ENCODE measurements at regions not wholly inside any gene's neighbourhood (a gene's known extent, or its start where the extent isn't known, plus 50 kb on each side); places are given as distances from the start of the nearest gene placed in this dataset.
A peak's percentile ranks its signal among the peaks of the same experiment; 100 is the strongest.

DNA sequence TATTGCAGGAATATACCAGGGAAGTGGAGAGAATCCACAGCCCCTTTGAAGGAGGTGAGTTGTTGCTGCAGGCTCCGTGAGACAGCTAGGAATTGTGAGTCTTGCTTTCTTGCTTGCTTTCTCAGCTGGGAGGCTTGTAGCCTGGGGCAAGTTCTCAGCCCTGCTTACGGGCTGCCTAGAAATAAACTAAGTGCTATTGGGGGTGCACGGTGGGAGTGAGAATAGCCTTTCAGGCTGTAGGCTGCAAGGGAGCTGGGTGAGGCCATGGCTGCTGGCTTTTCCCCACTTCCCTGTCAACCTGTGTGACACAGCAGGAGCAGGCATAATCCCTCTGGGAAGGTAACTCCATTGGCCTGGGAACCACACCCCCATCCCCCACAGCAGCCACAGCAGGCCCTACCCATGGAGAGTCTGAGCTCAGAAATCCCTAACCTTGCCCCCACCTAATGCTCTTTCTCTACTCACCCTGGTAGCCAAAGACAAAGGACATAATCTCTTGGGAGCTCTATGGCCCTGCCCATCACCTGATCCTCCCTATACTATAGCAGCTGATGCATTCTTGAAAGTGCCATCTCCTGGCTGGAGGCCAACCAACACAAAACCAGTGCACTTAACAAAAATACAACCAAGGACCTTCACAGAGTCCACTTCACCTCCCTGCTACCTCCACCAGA, 113.0 kb downstream of the MMRN1 start:
- TF ChIP-seq, protein P1, sequence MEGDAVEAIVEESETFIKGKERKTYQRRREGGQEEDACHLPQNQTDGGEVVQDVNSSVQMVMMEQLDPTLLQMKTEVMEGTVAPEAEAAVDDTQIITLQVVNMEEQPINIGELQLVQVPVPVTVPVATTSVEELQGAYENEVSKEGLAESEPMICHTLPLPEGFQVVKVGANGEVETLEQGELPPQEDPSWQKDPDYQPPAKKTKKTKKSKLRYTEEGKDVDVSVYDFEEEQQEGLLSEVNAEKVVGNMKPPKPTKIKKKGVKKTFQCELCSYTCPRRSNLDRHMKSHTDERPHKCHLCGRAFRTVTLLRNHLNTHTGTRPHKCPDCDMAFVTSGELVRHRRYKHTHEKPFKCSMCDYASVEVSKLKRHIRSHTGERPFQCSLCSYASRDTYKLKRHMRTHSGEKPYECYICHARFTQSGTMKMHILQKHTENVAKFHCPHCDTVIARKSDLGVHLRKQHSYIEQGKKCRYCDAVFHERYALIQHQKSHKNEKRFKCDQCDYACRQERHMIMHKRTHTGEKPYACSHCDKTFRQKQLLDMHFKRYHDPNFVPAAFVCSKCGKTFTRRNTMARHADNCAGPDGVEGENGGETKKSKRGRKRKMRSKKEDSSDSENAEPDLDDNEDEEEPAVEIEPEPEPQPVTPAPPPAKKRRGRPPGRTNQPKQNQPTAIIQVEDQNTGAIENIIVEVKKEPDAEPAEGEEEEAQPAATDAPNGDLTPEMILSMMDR (conservative IDR thresholded peaks at IDR 0.05) = no peak
- H3K27ac ChIP-seq = no peak overlapping the region

DNA sequence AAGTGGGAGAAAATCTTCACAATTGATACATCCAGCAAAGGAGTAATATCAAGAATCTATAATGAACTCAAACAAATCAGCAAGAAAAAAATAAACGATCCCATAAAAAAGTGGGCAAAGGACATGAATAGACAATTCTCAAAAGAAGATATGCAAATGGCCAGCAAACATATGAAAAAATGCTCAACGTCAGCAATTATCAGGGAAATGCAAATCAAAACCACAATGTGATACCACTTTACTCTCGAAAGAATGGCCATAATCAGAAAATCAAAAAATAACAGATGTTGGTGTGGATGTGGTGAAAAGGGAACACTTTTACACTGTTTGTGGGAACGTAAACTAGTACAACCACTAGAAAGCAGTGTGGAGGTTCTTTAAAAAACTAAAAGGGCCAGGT, 114.3 kb upstream of the CCSER1 start:
- TF ChIP-seq, protein P1 (conservative IDR thresholded peaks at IDR 0.05) = no peak
- no peak overlapping the region for H3K27ac ChIP-seq

DNA sequence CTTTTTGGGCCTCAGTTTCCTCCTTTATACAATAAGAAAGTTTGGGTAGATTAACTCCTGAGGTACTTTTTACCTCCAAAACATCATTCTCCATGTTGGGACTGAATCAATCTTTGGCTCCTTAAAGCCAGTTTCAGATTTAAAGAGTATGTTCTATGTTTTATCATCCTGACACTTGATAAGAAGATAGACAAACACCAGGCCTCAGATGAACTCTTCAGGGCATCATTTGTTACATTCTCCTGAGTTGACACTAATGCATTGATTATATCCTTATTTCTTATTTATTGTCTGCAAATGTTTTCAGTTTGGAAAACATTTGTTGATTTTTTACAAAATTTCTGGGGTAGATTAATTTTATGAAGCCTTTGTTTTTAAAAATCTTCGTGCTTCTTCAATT, 102.7 kb upstream of the CCSER1 start:
- peak overlapping the region; percentile 9; the same call in 1 of the 2 replicates for H3K27ac ChIP-seq
- TF ChIP-seq, protein P1 (conservative IDR thresholded peaks at IDR 0.05) = no peak

DNA sequence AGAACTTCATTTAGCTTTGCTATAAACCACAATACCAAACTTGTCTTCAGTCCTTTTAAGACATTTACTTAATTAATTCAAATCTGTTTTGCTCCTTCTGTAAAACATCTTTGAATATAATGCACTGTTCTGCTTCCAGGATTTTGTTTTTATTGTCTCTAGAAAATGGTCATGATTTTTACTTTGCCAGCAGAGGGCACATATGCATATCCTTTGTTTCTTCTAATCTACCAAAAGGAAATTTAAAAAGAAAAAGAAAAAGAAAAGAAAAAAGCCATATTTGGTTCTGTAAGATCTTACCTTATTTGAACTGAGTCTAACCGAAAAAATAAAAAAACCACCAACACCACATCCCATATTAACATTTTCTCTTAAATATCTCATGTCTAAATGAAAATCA, 101.9 kb upstream of the CCSER1 start:
- no peak overlapping the region; the same call in 1 of the 2 replicates for H3K27ac ChIP-seq
- TF ChIP-seq, protein P1 (conservative IDR thresholded peaks at IDR 0.05) = peak; percentile 80

DNA sequence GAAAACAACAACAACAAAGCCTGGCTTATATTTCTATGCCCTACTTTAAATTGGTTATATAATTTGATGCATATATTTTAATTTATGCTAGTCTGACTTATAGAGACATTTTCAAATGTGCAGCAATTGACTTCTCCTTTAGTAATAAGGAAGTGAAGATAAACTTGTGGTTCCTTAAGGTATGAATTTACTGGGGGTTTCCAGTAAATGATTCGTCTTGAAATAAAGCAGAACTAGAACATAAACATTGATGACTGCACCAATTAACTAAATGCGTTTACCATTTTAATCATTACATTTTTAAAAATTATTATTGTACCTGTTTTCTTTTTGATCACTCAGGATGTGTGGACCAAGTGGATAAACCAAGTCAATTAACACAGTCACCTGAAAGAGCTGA, 99.6 kb upstream of the CCSER1 start:
- TF ChIP-seq, protein P1 (conservative IDR thresholded peaks at IDR 0.05) = no peak
- H3K27ac ChIP-seq = no peak overlapping the region

DNA sequence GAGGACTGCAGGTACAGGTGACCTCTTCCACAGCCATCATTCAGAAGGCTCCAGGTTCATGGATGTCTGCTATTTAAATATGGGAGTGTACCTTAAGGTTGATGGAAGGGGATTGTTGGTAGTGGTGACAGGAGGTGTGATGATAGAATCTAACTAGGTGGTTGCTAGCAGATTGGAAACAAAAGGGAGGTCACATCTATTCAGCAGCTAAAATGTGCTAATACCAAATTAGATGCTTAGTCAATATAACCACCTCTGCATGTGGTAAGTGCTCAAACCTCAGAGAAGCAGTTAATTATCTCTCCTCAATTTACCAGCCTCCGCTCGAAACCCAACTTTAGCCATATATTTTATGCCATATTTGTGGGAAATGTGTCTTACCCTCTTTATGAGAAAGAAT, 98.7 kb upstream of the CCSER1 start:
- no peak overlapping the region for H3K27ac ChIP-seq
- TF ChIP-seq, protein P1 (conservative IDR thresholded peaks at IDR 0.05) = no peak

DNA sequence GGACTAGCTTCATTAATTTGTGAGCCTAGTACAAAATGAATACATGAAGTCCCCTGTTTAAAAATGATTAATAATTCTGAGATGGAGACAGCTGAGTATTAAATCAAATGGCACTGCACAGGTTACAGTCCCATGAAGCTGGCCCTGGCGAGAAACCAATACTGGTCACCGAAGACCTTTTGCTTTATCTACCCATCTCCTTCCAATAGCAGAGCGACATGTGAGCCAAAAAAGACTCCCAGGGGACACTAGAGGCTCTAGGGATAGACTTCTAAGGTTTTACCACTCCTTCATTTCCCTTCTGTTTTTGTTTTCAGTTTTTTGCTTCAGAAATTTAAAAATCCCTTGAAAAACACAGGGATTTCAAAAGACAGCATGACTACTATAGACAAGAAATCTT, 97.0 kb upstream of the CCSER1 start:
- peak overlapping the region; percentile 40 for H3K27ac ChIP-seq
- TF ChIP-seq, protein P1 (conservative IDR thresholded peaks at IDR 0.05) = no peak

All from VCaP (cell line).